ENCODE measurements at regions not wholly inside any gene's neighbourhood (a gene's known extent, or its start where the extent isn't known, plus 50 kb on each side); places are given as distances from the start of the nearest gene placed in this dataset.

- TF ChIP-seq TP53 (CRISPR knock-in tag; IDR thresholded peaks at IDR 0.05) (no peak), ZNF263 (CRISPR knock-in tag; IDR thresholded peaks at IDR 0.05; ENCODE audit: low read depth) (no peak)
Observed at GRCh38 chr7:21260939-21261338, 166.9 kb upstream of the SP4 start (continued).

- CTCF ChIA-PET: interaction anchor here (0.6 to 4.4 kb wide), 13 partner anchors 8 to 821 kb away, joined by 3 to 24 read pairs (median 3); no protein-coding TSS in a partner anchor
- no peaks in the 10 kb centered on the region for H3K27me3 Mint-ChIP-seq (ENCODE audit: low read depth)
- H3K9me3 Mint-ChIP-seq: peaks cover 5% of the 10 kb centered on the region
- H3K27ac Mint-ChIP-seq: no peak overlapping the region; the same call in 1 of the 2 replicates
- H3K4me1 Mint-ChIP-seq: peaks cover 24% of the 10 kb centered on the region
- no peaks in the 10 kb centered on the region for H3K36me3 Mint-ChIP-seq
- H3K4me3 Mint-ChIP-seq: peak overlapping the region; percentile 14; the same call in 1 of the 2 replicates
- DNase-seq (ENCODE audit: low spot score): peak; percentile 58
- ATAC-seq: peak; percentile 91
- POLR2A ChIA-PET: interaction anchor here (0.6 kb wide), 1 partner anchor 737 kb away, joined by 7 read pairs; no protein-coding TSS in a partner anchor
- peak; percentile 69; the same call in 1 of the 2 replicates for TF ChIP-seq SMAD3 (CRISPR knock-in tag; IDR thresholded peaks at IDR 0.05; ENCODE audit: borderline replicate concordance)
- 0 out of 2 replicates have a peak, but pooled peaks have one; percentile 72 for TF ChIP-seq ZNF138 (CRISPR knock-in tag; conservative IDR thresholded peaks at IDR 0.05)
- no peak for TF ChIP-seq HMGXB4 (CRISPR knock-in tag; IDR thresholded peaks at IDR 0.05)
- TF ChIP-seq FOXK1 (CRISPR knock-in tag; IDR thresholded peaks at IDR 0.05): peak; percentile 78
- peak; percentile 64; the same call in 1 of the 2 replicates for TF ChIP-seq ZNF232 (CRISPR knock-in tag; IDR thresholded peaks at IDR 0.05)
- no peak for TF ChIP-seq SMAD4 (CRISPR knock-in tag; IDR thresholded peaks at IDR 0.05)
- TF ChIP-seq ZBTB43 (CRISPR knock-in tag; IDR thresholded peaks at IDR 0.05): no peak
- TF ChIP-seq ETV6 (CRISPR knock-in tag; IDR thresholded peaks at IDR 0.05): no peak
- peak; percentile 59 for TF ChIP-seq PRDM15 (CRISPR knock-in tag; IDR thresholded peaks at IDR 0.05)
- no peak for TF ChIP-seq NFATC4 (CRISPR knock-in tag; IDR thresholded peaks at IDR 0.05)
- TF ChIP-seq ZNF423 (CRISPR knock-in tag; IDR thresholded peaks at IDR 0.05): peak; percentile 38; the same call in 1 of the 2 replicates
- TF ChIP-seq USF2 (CRISPR knock-in tag; IDR thresholded peaks at IDR 0.05): 0 out of 2 replicates have a peak, but pooled peaks have one; percentile 19
- peak; percentile 90; the same call in 1 of the 2 replicates for TF ChIP-seq FOXP4 (CRISPR knock-in tag; IDR thresholded peaks at IDR 0.05)
- TF ChIP-seq STAT6 (CRISPR knock-in tag; conservative IDR thresholded peaks at IDR 0.05; ENCODE audit: low read depth): no peak
- peak; percentile 43; the same call in 1 of the 2 replicates for TF ChIP-seq CTCF (IDR thresholded peaks at IDR 0.05)
- TF ChIP-seq NR2C2 (CRISPR knock-in tag; IDR thresholded peaks at IDR 0.05): no peak
- TF ChIP-seq EMX1 (CRISPR knock-in tag; IDR thresholded peaks at IDR 0.05): peak; percentile 57; the same call in 1 of the 2 replicates
Observed at GRCh38 chr7:21261627-21262594, 166.0 kb upstream of the SP4 start.
